HepG2 (cell line): ENCODE measurements at regions not wholly inside any gene's neighbourhood (a gene's known extent, or its start where the extent isn't known, plus 50 kb on each side); places are given as distances from the start of the nearest gene placed in this dataset.

Source experiments
- ATAC-seq: fragments of 200-7000 bp; cut with Tn5 transposase; 3 replicates; pipeline ENCODE4 v1.9.1; 2020; ENCODE audit warnings: mild to moderate bottlenecking, moderate library complexity
- BruUV-seq: library from RNA; stranded (reverse); fragments of 400-500 nt; replicated peaks from 2 replicates; lab custom pipeline; 2021; lab: Mats Ljungman, UMichigan
- CTCF ChIA-PET: fragments of 300-600 bp; formaldehyde crosslinking; extraction: SDS; loops from one replicate; lab custom pipeline; 2021; ENCODE audit warnings: low total read pairs, inconsistent platforms, low intra/inter-chr PET ratio; lab: Yijun Ruan, JAX
- POLR2A ChIA-PET: fragments of 350-600 bp; sonication (Branson Sonifier 250); formaldehyde crosslinking; loops from one replicate; lab custom pipeline; 2020; ENCODE audit warnings: antibody characterized with exemption, inconsistent platforms; lab: Yijun Ruan, JAX
- DNase-seq: peaks from one replicate; pipeline ENCODE4 v3.0.0-alpha.2; 2015; ENCODE audit warnings: low spot score
- FAIRE-seq: peaks from 3 replicates; lab custom pipeline; 2011; peaks lifted over from hg19 to GRCh38; lab: Jason Lieb, UNC
- H2AFZ ChIP-seq: one replicate; pipeline ENCODE4 v1.6.1; 2011; ENCODE audit warnings: low read length, inconsistent platforms
- H3K27ac ChIP-seq: fragments of 300-600 bp; 3 replicates; pipeline ENCODE4 v1.8.0; 2011; ENCODE audit warnings: mixed run types, mild to moderate bottlenecking, mixed read lengths, low read length, inconsistent platforms; ENCODE audit not compliant: insufficient read depth; ENCODE audit errors: extremely low read length
- H3K27me3 ChIP-seq, 2 experiments: fragments of 200-600 bp in 1 of 2; 2 replicates in 1 of 2; 3 replicates in 1 of 2; pipeline versions ENCODE4 v1.6.0 to v1.8.0; 2011; ENCODE audit warnings: low read length in 2 of 2, mild to moderate bottlenecking in 2 of 2, moderate library complexity in 2 of 2, inconsistent platforms in 1 of 2; ENCODE audit not compliant: insufficient read depth in 2 of 2, control insufficient read depth in 1 of 2
- H3K36me3 ChIP-seq, 2 experiments: fragments of 200-600 bp in 1 of 2; replicated peaks in 1 of 2; 2 replicates in 1 of 2; 3 replicates in 1 of 2; pipeline versions ENCODE4 v1.5.1 to v1.8.0; 2011; ENCODE audit warnings: low read length in 2 of 2, inconsistent platforms in 1 of 2; ENCODE audit not compliant: insufficient read depth in 2 of 2, control insufficient read depth in 1 of 2
- H3K4me1 ChIP-seq: 2 replicates; pipeline ENCODE4 v1.5.1; 2012; ENCODE audit warnings: low read length, inconsistent platforms; ENCODE audit not compliant: insufficient read depth
- H3K4me2 ChIP-seq: 2 replicates; pipeline ENCODE4 v1.6.0; 2011; ENCODE audit warnings: low read depth, low read length, inconsistent platforms
- H3K4me3 ChIP-seq, 3 experiments: fragments of 200-600 bp in 1 of 3; sonication (generic), shearing (Covaris generic) in 1 of 3; replicated peaks in 1 of 3; 2 replicates each; pipeline ENCODE4 v1.5.1; 2011 to 2016; ENCODE audit warnings: low read length in 3 of 3, inconsistent platforms in 2 of 3, low read depth in 2 of 3, mild to moderate bottlenecking in 2 of 3, control low read depth in 1 of 3, mixed read lengths in 1 of 3; ENCODE audit not compliant: insufficient read depth in 1 of 3
- H3K79me2 ChIP-seq: one replicate; pipeline ENCODE4 v1.6.1; 2011; ENCODE audit warnings: low read length, inconsistent platforms; ENCODE audit not compliant: insufficient read depth
- H3K9ac ChIP-seq: 2 replicates; pipeline ENCODE4 v1.6.0; 2011; ENCODE audit warnings: mild to moderate bottlenecking, low read depth, low read length, inconsistent platforms; ENCODE audit not compliant: insufficient read depth
- H3K9me3 ChIP-seq: 2 replicates; pipeline ENCODE4 v1.5.1; 2012; ENCODE audit warnings: mild to moderate bottlenecking, low read length
- H4K20me1 ChIP-seq: 2 replicates; pipeline ENCODE4 v1.6.0; 2011; ENCODE audit warnings: inconsistent platforms, mild to moderate bottlenecking, low read length, moderate library complexity; ENCODE audit not compliant: insufficient read depth
- BHLHE40 ChIP-seq: IDR thresholded peaks from 2 replicates; pipeline ENCODE4 v1.6.1; 2011; ENCODE audit warnings: low read length, improper control_type of control experiment
- FUBP1 ChIP-seq: sonication (generic); formaldehyde crosslinking; IDR thresholded peaks from 2 replicates; pipeline ENCODE4 v1.5.1; 2020; ENCODE audit warnings: missing genetic modification reagents, mild to moderate bottlenecking, borderline replicate concordance
- NFE2 ChIP-seq: sonication (generic); formaldehyde crosslinking; IDR thresholded peaks from 2 replicates; pipeline ENCODE4 v1.4.0; 2020; ENCODE audit warnings: missing genetic modification reagents
- PLSCR1 ChIP-seq: sonication (generic); formaldehyde crosslinking; IDR thresholded peaks from 2 replicates; pipeline ENCODE4 v1.5.0; 2020; ENCODE audit warnings: missing genetic modification reagents, mild to moderate bottlenecking, borderline replicate concordance
- RFX3 ChIP-seq: IDR thresholded peaks from 2 replicates; pipeline ENCODE4 v1.6.1; 2016; ENCODE audit warnings: missing biosample characterization, missing genetic modification reagents
- TCF7 ChIP-seq: sonication (generic); IDR thresholded peaks from 2 replicates; pipeline ENCODE4 v1.6.1; 2016; ENCODE audit warnings: antibody characterized with exemption, low read depth
- U2AF1 ChIP-seq: fragments of 200-400 bp; formaldehyde crosslinking; optimal IDR thresholded peaks from 2 replicates; pipeline ENCODE3; 2017; ENCODE audit warnings: mild to moderate bottlenecking, low read depth, low read length
- ZIK1 ChIP-seq: sonication (generic); formaldehyde crosslinking; IDR thresholded peaks from 2 replicates; pipeline ENCODE4 v1.5.0; 2020; ENCODE audit warnings: mild to moderate bottlenecking, low read depth, missing genetic modification reagents, borderline replicate concordance
- ZNF12 ChIP-seq: sonication (generic); formaldehyde crosslinking; IDR thresholded peaks from 2 replicates; pipeline ENCODE4 v1.5.0; 2020; ENCODE audit warnings: missing genetic modification reagents
- ZNF142 ChIP-seq: sonication (generic); formaldehyde crosslinking; IDR thresholded peaks from 2 replicates; pipeline ENCODE4 v1.4.0; 2020; ENCODE audit warnings: missing genetic modification reagents
- ZNF274 ChIP-seq: sonication (generic); formaldehyde crosslinking; IDR thresholded peaks from 2 replicates; pipeline ENCODE4 v1.5.1; 2020; ENCODE audit warnings: mild to moderate bottlenecking, missing genetic modification reagents
- ZNF281 ChIP-seq: sonication (generic); formaldehyde crosslinking; IDR thresholded peaks from 2 replicates; pipeline ENCODE4 v1.4.0; 2020; ENCODE audit warnings: missing genetic modification reagents, borderline replicate concordance
- ZNF329 ChIP-seq: sonication (generic); formaldehyde crosslinking; IDR thresholded peaks from 2 replicates; pipeline ENCODE4 v1.9.0; 2021; ENCODE audit warnings: low read depth, mild to moderate bottlenecking, missing genetic modification reagents
- WGBS: methylation state at CpG from one replicate; pipeline ENCODE4 v1.1.6; 2017; ENCODE audit warnings: low lambda C conversion rate; 5-methylcytosine and 5-hydroxymethylcytosine counted together
- in situ Hi-C: cut with HindIII; loops from 2 replicates; pipeline ENCODE4 v1.10.0; 2017; ENCODE audit warnings: low pct_unique_long_range_greater_than_20kb; ENCODE audit not compliant: extremely low pct_ligation_motif_present
- intact Hi-C: fragments of 100-400 bp; cut with micrococcal nuclease; formaldehyde crosslinking; loops from one replicate; pipeline ENCODE4 v1.10.0; 2022; ENCODE audit not compliant: unreplicated experiment

GRCh38 chr3:104323226-104323625, 1043.5 kb upstream of the ALCAM start (continued):
- TF ChIP-seq PLSCR1 (CRISPR knock-in tag) (no peak), BHLHE40 (no peak), ZNF12 (no peak), ZNF142 (no peak)

GRCh38 chr3:104347291-104347690, 1019.4 kb upstream of the ALCAM start:
- no peaks in the 10 kb centered on the region for H4K20me1 ChIP-seq
- H3K9me3 ChIP-seq: peaks cover 4% of the 10 kb centered on the region; the same call in 1 of the 2 replicates
- CTCF ChIA-PET: no interaction called here
- no peak for DNase-seq
- POLR2A ChIA-PET: no interaction called here
- no peak overlapping the region for H2AFZ ChIP-seq
- in situ Hi-C loops: no loop called here
- no peaks in the 10 kb centered on the region for H3K36me3 ChIP-seq
- BruUV-seq: no TSS peak
- no peak overlapping the region for H3K4me2 ChIP-seq
- H3K27ac ChIP-seq: no peak overlapping the region
- H3K4me1 ChIP-seq: no peaks in the 10 kb centered on the region
- no peak overlapping the region for H3K9ac ChIP-seq
- intact Hi-C loops: no loop called here
- H3K27me3 ChIP-seq: no peaks in the 10 kb centered on the region
- no peak overlapping the region for H3K4me3 ChIP-seq
- FAIRE-seq: no peak
- ATAC-seq: no peak
- 0% methylated on average over 1 of the region's 1 CpG for WGBS
- no peaks in the 10 kb centered on the region for H3K79me2 ChIP-seq
- TF ChIP-seq U2AF1 (no peak), FUBP1 (CRISPR knock-in tag) (no peak), ZIK1 (no peak), RFX3 (CRISPR knock-in tag) (no peak), ZNF329 (CRISPR knock-in tag) (no peak), TCF7 (no peak), NFE2 (CRISPR knock-in tag) (no peak), ZNF281 (no peak), ZNF274 (CRISPR knock-in tag) (no peak)
